ENCODE measurements at regions not wholly inside any gene's neighbourhood (a gene's known extent, or its start where the extent isn't known, plus 50 kb on each side); places are given as distances from the start of the nearest gene placed in this dataset.

GRCh38 chr2:147081831-147082230, 763.0 kb upstream of the ACVR2A start:
- no peak for DNase-seq (ENCODE audit: low read depth in 2 of 2)

- no peak for DNase-seq (ENCODE audit: low read depth in 2 of 2)
Observed at GRCh38 chr2:147076634-147077033, 768.2 kb upstream of the ACVR2A start.

GRCh38 chr2:147068071-147068470, 776.8 kb upstream of the ACVR2A start:
- DNase-seq (ENCODE audit: low read depth in 2 of 2): no peak

- no peak for DNase-seq (ENCODE audit: low read depth in 2 of 2)
Observed at GRCh38 chr2:147067136-147067535, 777.7 kb upstream of the ACVR2A start.

GRCh38 chr2:147062073-147062472, 782.8 kb upstream of the ACVR2A start:
- no peak for DNase-seq (ENCODE audit: low read depth in 2 of 2)

- DNase-seq (ENCODE audit: low read depth in 2 of 2): no peak
Observed at GRCh38 chr2:147061269-147061668, 783.6 kb upstream of the ACVR2A start.

- DNase-seq (ENCODE audit: low read depth in 2 of 2): no peak
Observed at GRCh38 chr2:147057892-147058490, 786.8 kb upstream of the ACVR2A start.

GRCh38 chr2:147051814-147052213, 793.0 kb upstream of the ACVR2A start:
- no peak for DNase-seq (ENCODE audit: low read depth in 2 of 2)

GRCh38 chr2:147051248-147051647, 793.6 kb upstream of the ACVR2A start:
- DNase-seq (ENCODE audit: low read depth in 2 of 2): no peak

GRCh38 chr2:147049957-147050356, 794.9 kb upstream of the ACVR2A start:
- DNase-seq (ENCODE audit: low read depth in 2 of 2): no peak

GRCh38 chr2:147046473-147046872, 798.4 kb upstream of the ACVR2A start:
- no peak for DNase-seq (ENCODE audit: low read depth in 2 of 2)

GRCh38 chr2:147045113-147045512, 799.7 kb upstream of the ACVR2A start:
- DNase-seq (ENCODE audit: low read depth in 2 of 2): peak; percentile 5 to 20

- no peak for DNase-seq (ENCODE audit: low read depth in 2 of 2)
Observed at GRCh38 chr2:147041121-147041494, 803.7 kb upstream of the ACVR2A start.

- no peak for DNase-seq (ENCODE audit: low read depth in 2 of 2)
Observed at GRCh38 chr2:147040298-147041120, 804.3 kb upstream of the ACVR2A start.

GRCh38 chr2:147037048-147037447, 807.8 kb upstream of the ACVR2A start:
- no peak for DNase-seq (ENCODE audit: low read depth in 2 of 2)

GRCh38 chr2:147033044-147033443, 811.8 kb upstream of the ACVR2A start:
- no peak for DNase-seq (ENCODE audit: low read depth in 2 of 2)

- DNase-seq (ENCODE audit: low read depth in 2 of 2): no peak
Observed at GRCh38 chr2:147031897-147032296, 812.9 kb upstream of the ACVR2A start.

- DNase-seq (ENCODE audit: low read depth in 2 of 2): no peak
Observed at GRCh38 chr2:147030966-147031720, 813.7 kb upstream of the ACVR2A start.

GRCh38 chr2:147027436-147027835, 817.4 kb upstream of the ACVR2A start:
- no peak for DNase-seq (ENCODE audit: low read depth in 2 of 2)

- no peak for DNase-seq (ENCODE audit: low read depth in 2 of 2)
Observed at GRCh38 chr2:147026664-147027295, 818.0 kb upstream of the ACVR2A start.

- no peak for DNase-seq (ENCODE audit: low read depth in 2 of 2)
Observed at GRCh38 chr2:147025646-147026585, 818.9 kb upstream of the ACVR2A start.
